Caki2 (cell line): ENCODE measurements at regions not wholly inside any gene's neighbourhood (a gene's known extent, or its start where the extent isn't known, plus 50 kb on each side); places are given as distances from the start of the nearest gene placed in this dataset.
"Not testable (repeated sequence)": the region's sequence is repeated elsewhere in the genome, so short reads cannot be mapped to it uniquely, and the experiment has no call there.

ENCODE experiments used
- DNase-seq: peaks from one replicate; pipeline ENCODE4 v3.0.0-alpha.2; 2015; ENCODE audit warnings: low read depth
- in situ Hi-C: cut with HindIII; loops from 2 replicates; pipeline ENCODE4 v1.10.0; 2016; ENCODE audit warnings: low sequenced_read_pairs, low pct_unique_long_range_greater_than_20kb, mixed read lengths

DNA sequence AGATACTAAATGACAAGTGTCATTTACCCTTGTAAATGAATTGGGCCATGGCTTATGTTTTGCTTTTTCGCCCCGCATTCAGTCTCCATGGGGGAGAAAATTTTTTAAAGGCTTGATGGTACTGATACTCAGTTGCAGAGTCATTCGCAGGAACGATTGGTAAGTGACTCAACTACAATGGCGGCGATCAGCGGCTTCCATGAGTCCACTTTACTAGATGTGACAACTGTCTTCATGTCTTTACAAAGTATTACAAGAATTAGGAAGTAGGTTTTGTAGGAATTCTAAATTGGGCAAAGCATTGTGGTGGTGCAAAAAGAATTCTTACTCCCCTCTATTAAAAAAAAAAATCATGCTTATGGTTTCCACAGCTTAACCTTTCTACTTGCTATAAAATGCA is 108.8 kb upstream of the ZEB1 start:
- in situ Hi-C loops: no loop called here
- DNase-seq: no peak

DNA sequence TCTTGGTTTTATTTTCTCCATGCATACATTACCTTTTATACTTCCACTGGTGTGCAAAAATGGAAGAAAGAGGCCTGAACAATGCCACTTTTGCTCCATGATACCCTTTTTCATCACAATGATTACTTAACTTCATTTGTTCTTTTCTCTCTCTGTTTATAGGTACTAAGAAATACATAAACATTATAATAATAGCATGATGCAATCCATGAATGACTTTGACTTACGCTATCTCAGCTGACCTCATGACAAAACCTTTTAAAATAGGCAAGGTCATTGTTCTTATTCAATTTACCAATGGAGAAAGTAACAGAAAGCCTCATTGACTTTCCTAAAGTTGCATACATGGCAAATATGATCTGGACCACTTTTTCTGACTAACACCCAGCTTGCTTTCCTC is 105.1 kb upstream of the ZEB1 start:
- DNase-seq: no peak
- in situ Hi-C loops: no loop called here

DNA sequence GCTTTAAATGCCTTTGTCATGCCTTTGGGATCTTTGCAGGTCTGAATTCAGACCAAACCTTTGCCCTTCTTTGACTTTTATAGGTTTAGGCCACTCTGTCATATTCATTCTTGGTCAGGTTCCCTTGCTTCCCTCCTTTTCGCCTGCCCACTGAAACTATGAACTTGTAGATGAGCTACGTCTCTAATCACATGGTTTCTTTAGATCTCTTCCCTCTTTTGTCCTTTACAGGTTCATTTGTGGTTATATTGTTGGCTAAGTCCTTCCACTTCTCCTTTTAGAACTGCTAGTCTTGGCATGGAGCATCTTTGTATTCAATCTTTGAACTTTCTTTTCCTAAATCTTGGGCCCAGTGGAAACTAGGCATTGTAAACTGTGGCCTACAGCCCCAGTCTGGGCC is 104.0 kb upstream of the ZEB1 start:
- DNase-seq: no peak
- in situ Hi-C loops: no loop called here

DNA sequence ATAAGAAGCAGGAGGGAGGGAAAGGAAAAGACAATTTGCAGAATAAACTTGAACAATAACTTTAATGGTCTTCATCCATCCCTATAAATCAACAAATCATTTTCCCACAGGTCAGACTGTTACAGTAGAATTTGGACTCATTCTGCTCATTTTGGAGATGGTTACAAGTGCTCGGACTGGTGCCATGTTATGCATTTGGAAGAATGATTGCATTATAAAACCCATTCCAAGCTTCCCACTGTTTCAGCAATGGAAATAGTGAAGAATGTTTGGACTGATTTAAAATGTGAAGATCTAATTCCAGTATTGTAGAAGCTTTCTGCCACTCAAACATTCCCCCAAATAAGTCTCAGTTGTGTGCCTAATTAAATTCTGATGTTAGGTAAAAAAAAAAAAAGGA is 99.7 kb upstream of the ZEB1 start:
- in situ Hi-C loops: no loop called here
- DNase-seq: no peak

DNA sequence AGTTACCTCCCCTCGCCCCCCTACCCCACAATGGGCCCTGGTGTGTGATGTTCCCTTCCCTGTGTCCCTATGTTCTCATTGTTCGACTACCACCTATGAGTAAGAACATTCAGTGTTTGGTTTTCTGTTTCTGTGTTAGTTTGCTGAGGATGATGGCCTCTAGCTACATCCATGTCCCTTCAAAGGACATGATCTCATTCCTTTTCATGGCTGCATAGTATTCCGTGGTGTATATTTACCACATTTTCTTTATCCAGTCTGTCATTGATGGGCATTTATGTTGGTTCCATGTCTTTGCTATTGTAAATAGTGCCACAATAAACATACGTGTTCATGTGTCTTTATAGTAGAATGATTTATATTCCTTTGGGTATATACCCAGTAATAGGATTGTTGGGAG is 90.2 kb upstream of the ZEB1 start:
- in situ Hi-C loops, DNase-seq: not testable (repeated sequence)

DNA sequence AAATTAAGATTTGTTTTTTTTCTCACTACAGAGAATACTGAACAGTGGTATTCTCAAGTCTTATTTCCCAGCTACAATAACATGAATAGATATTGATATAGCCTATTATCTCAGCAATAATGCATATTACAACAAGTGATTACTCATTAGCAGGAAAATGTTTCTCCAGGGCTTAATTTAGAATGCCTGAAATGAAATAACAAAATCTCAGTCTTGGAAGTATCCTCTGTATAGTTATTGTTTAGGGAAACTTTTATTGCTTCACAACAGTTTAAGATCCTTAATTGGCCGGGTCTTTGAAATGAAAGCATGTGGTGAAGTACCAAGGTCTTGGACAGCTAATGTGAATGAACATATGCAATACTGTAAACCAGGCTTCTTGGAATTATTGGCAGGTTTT is 79.1 kb upstream of the ZEB1 start:
- in situ Hi-C loops: no loop called here
- no peak for DNase-seq

DNA sequence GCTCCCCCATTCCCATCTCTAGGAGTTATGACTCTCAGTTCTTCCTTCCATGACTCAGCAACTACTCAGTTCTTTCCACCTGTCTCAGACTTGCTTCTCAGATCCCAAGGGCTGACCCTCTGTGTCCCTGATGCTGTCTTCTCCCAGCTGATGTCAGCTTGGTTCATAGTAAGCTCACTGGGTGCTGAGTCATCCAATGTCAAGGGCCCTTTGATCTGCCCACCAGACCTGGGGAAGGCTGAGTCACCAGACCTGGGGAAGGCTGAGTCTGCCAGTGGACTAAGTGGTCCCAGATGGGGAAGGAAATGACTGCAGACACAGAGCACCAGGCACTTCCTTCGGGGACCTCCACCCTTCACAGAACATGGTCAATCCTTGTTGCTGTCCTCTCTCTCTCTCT is 76.1 kb upstream of the ZEB1 start:
- DNase-seq: peak; percentile 85
- in situ Hi-C loops: no loop called here

DNA sequence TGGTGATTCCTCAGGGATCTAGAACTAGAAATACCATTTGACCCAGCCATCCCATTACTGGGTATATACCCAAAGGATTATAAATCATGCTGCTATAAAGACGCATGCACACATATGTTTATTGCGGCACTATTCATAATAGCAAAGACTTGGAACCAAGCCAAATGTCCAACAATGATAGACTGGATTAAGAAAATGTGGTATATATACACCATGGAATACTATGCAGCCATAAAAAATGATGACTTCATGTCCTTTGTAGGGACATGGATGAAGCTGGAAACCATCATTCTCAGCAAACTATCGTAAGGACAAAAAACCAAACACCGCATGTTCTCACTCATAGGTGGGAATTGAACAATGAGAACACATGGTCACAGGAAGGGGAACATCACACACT is 67.9 kb upstream of the ZEB1 start:
- in situ Hi-C loops, DNase-seq: not testable (repeated sequence)

DNA sequence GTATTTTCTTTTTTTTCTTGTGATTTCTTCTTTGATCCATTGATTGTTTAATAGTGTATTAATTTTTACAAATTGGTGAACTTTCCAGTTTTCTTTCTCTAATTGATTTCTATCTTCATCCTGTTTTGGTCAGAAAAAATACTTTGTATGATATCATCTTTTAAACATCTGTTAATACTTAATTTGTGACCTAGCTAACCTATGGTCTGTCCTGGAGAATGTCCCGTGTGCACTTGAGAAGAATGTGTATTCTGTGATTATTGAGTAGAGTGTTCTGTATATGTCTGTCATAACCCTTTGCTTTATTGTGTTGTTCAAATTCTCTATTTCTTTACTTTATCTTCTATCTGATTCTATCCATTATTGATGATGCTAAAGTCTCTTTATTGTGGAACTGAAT is 65.8 kb upstream of the ZEB1 start:
- in situ Hi-C loops: no loop called here
- no peak for DNase-seq

DNA sequence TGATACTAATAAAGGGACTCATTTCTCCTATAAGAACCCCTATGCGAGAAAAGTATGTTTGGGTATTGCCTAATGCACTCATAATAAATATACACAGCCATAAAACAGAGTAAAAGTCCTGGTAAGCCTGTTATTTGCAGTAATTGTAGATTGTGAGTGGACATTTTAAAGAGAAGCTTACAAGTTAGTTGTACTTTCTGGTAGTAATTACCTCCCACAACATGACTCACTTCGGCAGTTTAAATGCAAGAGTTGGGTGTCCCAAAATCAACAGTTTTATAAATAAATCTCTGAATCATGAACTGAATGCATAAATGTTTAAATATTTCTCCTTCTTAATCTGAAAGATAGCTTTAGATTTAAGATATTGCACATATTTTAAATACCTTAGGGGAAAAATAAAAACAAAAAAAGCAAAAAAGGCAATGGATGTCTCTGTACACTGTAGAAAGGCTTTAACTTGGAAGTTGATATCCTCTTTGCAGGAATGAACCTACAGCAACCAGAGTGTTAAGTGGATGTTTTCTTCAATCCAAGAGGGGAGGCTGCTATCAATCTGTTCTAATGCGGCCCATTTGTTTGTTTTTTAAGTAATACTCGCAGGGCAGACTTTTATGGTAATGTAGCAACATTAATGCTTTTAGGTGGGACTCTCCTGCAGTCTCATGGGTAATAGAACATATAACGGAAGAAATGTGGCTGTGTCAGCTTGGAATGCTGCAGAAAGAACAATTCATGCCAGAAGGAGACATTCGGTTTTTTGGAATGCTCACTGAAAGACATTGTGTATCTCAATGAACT is 57.3 kb upstream of the ZEB1 start:
- no peak for DNase-seq

DNA sequence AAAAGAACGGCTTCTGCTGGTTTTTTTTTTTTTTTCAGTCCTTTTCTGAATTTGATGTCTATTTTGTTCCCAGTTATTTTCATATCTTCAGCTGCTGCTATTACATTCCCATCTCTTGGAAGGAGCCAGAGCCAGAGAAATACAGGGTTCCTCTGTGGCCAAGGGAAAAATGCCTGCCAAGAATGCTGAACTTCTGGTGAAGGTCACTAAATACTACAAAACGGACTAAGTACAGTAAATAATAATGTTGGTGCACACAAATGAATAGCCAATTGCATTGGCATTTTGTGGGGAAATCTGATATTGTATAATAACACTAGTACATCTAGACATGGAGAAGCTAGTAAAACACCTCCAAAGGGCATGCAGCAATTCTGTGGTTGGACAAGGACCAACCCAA is 56.3 kb upstream of the ZEB1 start:
- no peak for DNase-seq
- in situ Hi-C loops: no loop called here

More for the DNA sequence above, 57.3 kb upstream of the ZEB1 start:
- in situ Hi-C loops: no loop called here

DNA sequence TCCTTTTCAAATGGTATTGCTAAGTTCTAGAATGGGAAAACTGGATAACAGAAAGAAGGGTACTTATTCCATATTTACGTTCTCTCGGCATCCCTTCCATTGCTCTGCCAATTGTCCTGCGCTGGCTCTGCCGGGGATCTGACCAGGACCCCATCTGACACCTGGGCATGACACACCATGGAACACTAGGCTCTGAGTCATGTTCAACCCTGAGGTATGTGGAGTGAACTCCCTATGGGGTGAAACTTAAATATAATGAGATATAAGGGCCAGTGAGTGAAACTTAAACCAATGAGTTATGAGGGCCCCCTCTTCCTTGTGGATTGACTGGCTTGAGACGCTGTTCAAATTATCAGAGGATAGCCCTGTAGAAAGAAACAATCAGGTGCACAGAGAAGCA is 55.1 kb upstream of the ZEB1 start:
- DNase-seq: no peak
- in situ Hi-C loops: no loop called here

DNA sequence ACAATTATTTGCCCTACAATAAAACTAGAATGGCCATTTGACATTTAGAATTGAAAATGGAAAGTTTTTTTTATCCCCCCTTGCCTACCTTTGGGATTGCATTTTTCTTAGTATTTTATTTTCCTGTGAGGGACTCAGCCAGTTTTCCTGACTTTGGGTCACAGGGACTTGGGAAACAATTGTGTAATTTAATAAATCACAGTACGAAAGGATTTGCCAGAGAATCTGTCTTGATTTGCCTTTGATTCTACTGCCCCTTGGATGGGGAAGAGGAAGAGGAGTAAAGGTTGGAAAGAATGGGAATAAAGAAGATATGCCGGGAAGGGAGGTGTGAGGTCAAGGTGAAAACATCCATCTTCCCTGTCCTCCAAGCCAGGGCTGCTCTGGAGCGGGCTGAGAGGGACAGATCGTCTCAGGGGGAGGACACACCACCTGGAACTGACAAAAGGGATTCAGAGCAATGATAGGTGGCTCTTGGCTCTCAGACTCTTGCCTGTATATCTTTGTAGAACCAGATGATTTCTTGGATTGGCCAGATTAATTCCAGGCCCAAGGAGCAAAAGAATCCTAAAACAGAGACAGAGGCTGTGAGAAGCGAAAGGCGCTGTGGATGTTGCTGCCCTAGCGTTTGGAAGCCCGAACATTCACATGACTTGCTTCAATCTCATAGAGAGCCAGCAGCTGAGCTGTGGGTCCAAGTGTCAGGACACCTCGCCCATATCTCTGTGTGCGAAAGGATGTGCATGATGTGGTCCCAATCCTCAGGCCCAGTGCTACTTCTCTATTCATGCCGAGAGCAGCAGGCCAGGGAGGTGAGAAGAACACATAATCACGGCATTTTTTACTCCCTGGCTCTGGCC is 50.3 kb upstream of the ZEB1 start:
- in situ Hi-C loops: no loop called here
- DNase-seq: no peak
